CD4-positive, alpha-beta T cell (primary cell): ENCODE measurements at regions not wholly inside any gene's neighbourhood (a gene's known extent, or its start where the extent isn't known, plus 50 kb on each side); places are given as distances from the start of the nearest gene placed in this dataset.
"Not testable (repeated sequence)": the region's sequence is repeated elsewhere in the genome, so short reads cannot be mapped to it uniquely, and the experiment has no call there.

Experiments
- ATAC-seq: fragments of 200-7000 bp; cut with Tn5 transposase; one replicate; pipeline ENCODE4 v1.10.0; 2022; ENCODE audit warnings: mild to moderate bottlenecking; ENCODE audit not compliant: poor library complexity
- CTCF ChIA-PET: fragments of 350-600 bp; sonication (Branson Sonifier 250); formaldehyde crosslinking; loops from one replicate; lab custom pipeline; 2021; ENCODE audit warnings: antibody characterized with exemption, inconsistent platforms; lab: Charles Lee
- POLR2A ChIA-PET: fragments of 350-600 bp; sonication (Branson Sonifier 250); formaldehyde crosslinking; loops from one replicate; lab custom pipeline; 2021; ENCODE audit warnings: antibody characterized with exemption, inconsistent platforms; lab: Charles Lee
- DNase-seq, 14 experiments: peaks; one replicate each; pipeline ENCODE4 v3.0.0-alpha.2; 2013 to 2020; ENCODE audit warnings: mixed read lengths in 2 of 14
- H3K27ac ChIP-seq, 2 donors: one replicate each; pipeline versions ENCODE4 v1.5.1 to v1.7.0; 2013; ENCODE audit warnings: low read length in 2 of 2, low read depth in 1 of 2, mild to moderate bottlenecking in 1 of 2
- H3K27me3 ChIP-seq, 2 experiments: 1 replicate in 1 of 2; 2 replicates in 1 of 2; pipeline versions ENCODE4 v1.6.1 to v1.7.0; 2013; ENCODE audit warnings: low read length in 2 of 2, control low read depth in 1 of 2, mild to moderate bottlenecking in 1 of 2, moderate library complexity in 1 of 2; ENCODE audit not compliant: insufficient read depth in 2 of 2, control insufficient read depth in 1 of 2
- H3K36me3 ChIP-seq: one replicate; pipeline ENCODE4 v1.6.1; 2013; ENCODE audit warnings: low read length, control low read depth; ENCODE audit not compliant: insufficient read depth
- H3K4me1 ChIP-seq: one replicate; pipeline ENCODE4 v1.6.1; 2013; ENCODE audit warnings: low read length, control low read depth; ENCODE audit not compliant: insufficient read depth
- H3K4me3 ChIP-seq: one replicate; pipeline ENCODE4 v1.5.1; 2013; ENCODE audit warnings: mild to moderate bottlenecking, low read length, moderate library complexity
- H3K9me3 ChIP-seq, 2 experiments: 1 replicate in 1 of 2; 2 replicates in 1 of 2; pipeline versions ENCODE4 v1.6.1 to v1.7.0; 2013; ENCODE audit warnings: low read length in 2 of 2, mild to moderate bottlenecking in 2 of 2, control low read depth in 1 of 2, moderate library complexity in 1 of 2; ENCODE audit not compliant: control insufficient read depth in 1 of 2, insufficient read depth in 1 of 2
- H3K27ac Mint-ChIP-seq: one replicate; pipeline ENCODE4 v1.8.0; 2020; ENCODE audit warnings: mixed read lengths
- H3K27me3 Mint-ChIP-seq: one replicate; pipeline ENCODE4 v1.8.0; 2021; ENCODE audit warnings: mixed read lengths
- H3K36me3 Mint-ChIP-seq: one replicate; pipeline ENCODE4 v1.8.0; 2021; ENCODE audit warnings: low read depth, mixed read lengths
- H3K4me1 Mint-ChIP-seq: one replicate; pipeline ENCODE4 v1.8.0; 2021; ENCODE audit warnings: low read depth, mixed read lengths
- H3K4me3 Mint-ChIP-seq: one replicate; pipeline ENCODE4 v1.8.0; 2020; ENCODE audit warnings: mild to moderate bottlenecking, mixed read lengths
- H3K9me3 Mint-ChIP-seq: one replicate; pipeline ENCODE4 v1.8.0; 2020; ENCODE audit warnings: mixed read lengths
- CTCF ChIP-seq: fragments of 200-600 bp; IDR thresholded peaks from one replicate; pipeline ENCODE4 v1.8.0; 2022; ENCODE audit warnings: antibody characterized with exemption, mild to moderate bottlenecking
- intact Hi-C, 2 experiments: fragments of 100-400 bp; cut with DNase I in 1 of 2; cut with micrococcal nuclease in 1 of 2; formaldehyde crosslinking; loops; one replicate each; pipeline versions ENCODE4 v1.15.1 to v1.9.0; 2023 to 2025; cut with DNase I, micrococcal nuclease

GRCh38 chr2:47728551-47728950 is 54.4 kb upstream of the MSH6 start:
- Histone ChIP-seq H3K36me3 (no peaks in the 10 kb centered on the region), H3K27me3 (no peaks in the 10 kb centered on the region), H3K4me1 (no peaks in the 10 kb centered on the region), H3K9me3 (no peaks in the 10 kb centered on the region), H3K4me3 (no peak overlapping the region), H3K27ac (no peak overlapping the region)
- no peak for DNase-seq
- Mint-ChIP-seq H3K27me3 (no peaks in the 10 kb centered on the region), H3K27ac (no peak overlapping the region), H3K4me1 (no peaks in the 10 kb centered on the region), H3K36me3 (no peaks in the 10 kb centered on the region), H3K9me3 (no peaks in the 10 kb centered on the region), H3K4me3 (no peak overlapping the region)
- no peak for TF ChIP-seq CTCF
- no peak for ATAC-seq
- POLR2A ChIA-PET, result no interaction called here
- intact Hi-C loops, result no loop called here
- CTCF ChIA-PET, result no interaction called here

GRCh38 chr2:47727956-47728355 is 55.0 kb upstream of the MSH6 start:
- Mint-ChIP-seq H3K9me3 (no peaks in the 10 kb centered on the region), H3K4me1 (no peaks in the 10 kb centered on the region), H3K4me3 (no peak overlapping the region), H3K27ac (no peak overlapping the region), H3K27me3 (no peaks in the 10 kb centered on the region), H3K36me3 (no peaks in the 10 kb centered on the region)
- ATAC-seq (no peak), DNase-seq (no peak)
- no peak overlapping the region for H3K27ac ChIP-seq
- intact Hi-C loops, result no loop called here
- ChIA-PET CTCF (no interaction called here), POLR2A (no interaction called here)
- no peaks in the 10 kb centered on the region for H3K9me3 ChIP-seq
- H3K36me3 ChIP-seq, result no peaks in the 10 kb centered on the region
- TF ChIP-seq CTCF, result no peak
- H3K27me3 ChIP-seq, result no peaks in the 10 kb centered on the region
- H3K4me3 ChIP-seq, result no peak overlapping the region
- no peaks in the 10 kb centered on the region for H3K4me1 ChIP-seq

GRCh38 chr2:47726978-47727377 is 56.0 kb upstream of the MSH6 start:
- H3K9me3 ChIP-seq, POLR2A ChIA-PET, DNase-seq, H3K4me1 Mint-ChIP-seq, H3K27me3 ChIP-seq, H3K4me1 ChIP-seq, ATAC-seq, H3K36me3 Mint-ChIP-seq, H3K36me3 ChIP-seq, H3K27ac ChIP-seq, H3K4me3 Mint-ChIP-seq, intact Hi-C loops, H3K4me3 ChIP-seq, H3K27me3 Mint-ChIP-seq, H3K9me3 Mint-ChIP-seq, CTCF ChIA-PET, H3K27ac Mint-ChIP-seq: not testable (repeated sequence)

- Mint-ChIP-seq H3K4me3 (no peak overlapping the region), H3K9me3 (no peaks in the 10 kb centered on the region), H3K27ac (no peak overlapping the region), H3K36me3 (no peaks in the 10 kb centered on the region), H3K4me1 (no peaks in the 10 kb centered on the region), H3K27me3 (no peaks in the 10 kb centered on the region)
- Histone ChIP-seq H3K9me3 (no peaks in the 10 kb centered on the region), H3K4me3 (no peak overlapping the region), H3K27ac (no peak overlapping the region), H3K36me3 (no peaks in the 10 kb centered on the region), H3K4me1 (no peaks in the 10 kb centered on the region), H3K27me3 (no peaks in the 10 kb centered on the region)
- CTCF ChIA-PET, result no interaction called here
- ATAC-seq, result no peak
- TF ChIP-seq CTCF, result no peak
- DNase-seq, result no peak
- intact Hi-C loops, result no loop called here
- POLR2A ChIA-PET, result no interaction called here
Measured at GRCh38 chr2:47725808-47726207, 57.1 kb upstream of the MSH6 start.
